Adipocyte (in vitro differentiated cells): ENCODE measurements at regions not wholly inside any gene's neighbourhood (a gene's known extent, or its start where the extent isn't known, plus 50 kb on each side); places are given as distances from the start of the nearest gene placed in this dataset.

Experiments
- DNase-seq: peaks from one replicate; pipeline ENCODE4 v3.0.0-alpha.2; 2015; ENCODE audit warnings: low read depth
- H3K27me3 ChIP-seq: replicated peaks from 2 replicates; pipeline ENCODE4 v1.7.0; 2013; ENCODE audit warnings: mild to moderate bottlenecking, low read length, moderate library complexity; ENCODE audit not compliant: control insufficient read depth, insufficient read depth
- H3K36me3 ChIP-seq: 2 replicates; pipeline ENCODE4 v1.7.0; 2013; ENCODE audit warnings: low read length, mild to moderate bottlenecking, moderate library complexity; ENCODE audit not compliant: control insufficient read depth, insufficient read depth, severe bottlenecking
- H3K4me1 ChIP-seq: 2 replicates; pipeline ENCODE4 v1.7.0; 2013; ENCODE audit warnings: mild to moderate bottlenecking, low read length, moderate library complexity; ENCODE audit not compliant: control insufficient read depth, insufficient read depth
- H3K4me3 ChIP-seq: 2 replicates; pipeline ENCODE4 v1.7.0; 2013; ENCODE audit warnings: mild to moderate bottlenecking, low read length, moderate library complexity
- H3K9ac ChIP-seq: 2 replicates; pipeline ENCODE4 v1.7.0; 2013; ENCODE audit warnings: mild to moderate bottlenecking, low read length, moderate library complexity
- H3K9me3 ChIP-seq: 2 replicates; pipeline ENCODE4 v1.7.0; 2013; ENCODE audit warnings: mild to moderate bottlenecking, low read length, moderate library complexity; ENCODE audit not compliant: control insufficient read depth

- DNase-seq, result no peak
- no peaks in the 10 kb centered on the region for H3K36me3 ChIP-seq
- peaks cover 8% of the 10 kb centered on the region for H3K27me3 ChIP-seq
- no peaks in the 10 kb centered on the region for H3K4me1 ChIP-seq
- peaks cover 3% of the 10 kb centered on the region for H3K9me3 ChIP-seq
- no peak overlapping the region for H3K4me3 ChIP-seq
- H3K9ac ChIP-seq, result no peak overlapping the region
These were observed 214.1 kb upstream of the ANKH start for GRCh38 chr5:15085671-15086070.

- H3K9ac ChIP-seq, result no peak overlapping the region
- H3K9me3 ChIP-seq, result peaks cover 3% of the 10 kb centered on the region
- peaks cover 8% of the 10 kb centered on the region for H3K27me3 ChIP-seq
- no peak overlapping the region for H3K4me3 ChIP-seq
- H3K4me1 ChIP-seq, result peaks cover 6% of the 10 kb centered on the region
- H3K36me3 ChIP-seq, result no peaks in the 10 kb centered on the region
- no peak for DNase-seq
These were observed 210.5 kb upstream of the ANKH start for GRCh38 chr5:15082096-15082495.

- H3K36me3 ChIP-seq, result no peaks in the 10 kb centered on the region
- no peak overlapping the region for H3K4me3 ChIP-seq
- H3K4me1 ChIP-seq, result peaks cover 6% of the 10 kb centered on the region
- H3K27me3 ChIP-seq, result peaks cover 8% of the 10 kb centered on the region
- no peak for DNase-seq
- no peak overlapping the region for H3K9ac ChIP-seq
- peaks cover 3% of the 10 kb centered on the region for H3K9me3 ChIP-seq
These were observed 208.6 kb upstream of the ANKH start for GRCh38 chr5:15080219-15080618.

GRCh38 chr5:15079566-15079965, 208.0 kb upstream of the ANKH start:
- no peak overlapping the region for H3K4me3 ChIP-seq
- no peak overlapping the region for H3K9ac ChIP-seq
- DNase-seq, result no peak
- no peaks in the 10 kb centered on the region for H3K36me3 ChIP-seq
- peaks cover 3% of the 10 kb centered on the region for H3K9me3 ChIP-seq
- H3K4me1 ChIP-seq, result peaks cover 6% of the 10 kb centered on the region
- peaks cover 8% of the 10 kb centered on the region for H3K27me3 ChIP-seq

GRCh38 chr5:15074651-15075050, 203.1 kb upstream of the ANKH start:
- DNase-seq, result no peak
- Histone ChIP-seq H3K9ac (no peak overlapping the region), H3K27me3 (peaks cover 2% of the 10 kb centered on the region), H3K36me3 (no peaks in the 10 kb centered on the region), H3K4me3 (no peak overlapping the region), H3K4me1 (peaks cover 3% of the 10 kb centered on the region), H3K9me3 (no peaks in the 10 kb centered on the region)

- DNase-seq, result no peak
- Histone ChIP-seq H3K9ac (no peak overlapping the region), H3K27me3 (peaks cover 2% of the 10 kb centered on the region), H3K4me3 (no peak overlapping the region), H3K36me3 (no peaks in the 10 kb centered on the region), H3K9me3 (no peaks in the 10 kb centered on the region), H3K4me1 (no peaks in the 10 kb centered on the region)
These were observed 201.9 kb upstream of the ANKH start for GRCh38 chr5:15073453-15073852.

GRCh38 chr5:15070907-15071306, 199.3 kb upstream of the ANKH start:
- DNase-seq, result no peak
- Histone ChIP-seq H3K9me3 (no peaks in the 10 kb centered on the region), H3K36me3 (no peaks in the 10 kb centered on the region), H3K4me3 (no peak overlapping the region), H3K27me3 (peaks cover 2% of the 10 kb centered on the region), H3K9ac (no peak overlapping the region), H3K4me1 (no peaks in the 10 kb centered on the region)

GRCh38 chr5:15069407-15069905, 197.9 kb upstream of the ANKH start:
- DNase-seq, result no peak
- Histone ChIP-seq H3K4me3 (no peak overlapping the region), H3K9ac (no peak overlapping the region), H3K27me3 (peaks cover 2% of the 10 kb centered on the region), H3K4me1 (no peaks in the 10 kb centered on the region), H3K9me3 (no peaks in the 10 kb centered on the region), H3K36me3 (no peaks in the 10 kb centered on the region)

- Histone ChIP-seq H3K36me3 (no peaks in the 10 kb centered on the region), H3K4me3 (no peak overlapping the region), H3K9ac (no peak overlapping the region), H3K4me1 (no peaks in the 10 kb centered on the region), H3K9me3 (no peaks in the 10 kb centered on the region), H3K27me3 (no peaks in the 10 kb centered on the region)
- no peak for DNase-seq
These were observed 193.5 kb upstream of the ANKH start for GRCh38 chr5:15065091-15065490.

- no peaks in the 10 kb centered on the region for H3K9me3 ChIP-seq
- H3K4me1 ChIP-seq, result no peaks in the 10 kb centered on the region
- no peak overlapping the region for H3K9ac ChIP-seq
- no peaks in the 10 kb centered on the region for H3K36me3 ChIP-seq
- H3K4me3 ChIP-seq, result no peak overlapping the region
- no peaks in the 10 kb centered on the region for H3K27me3 ChIP-seq
- no peak for DNase-seq
These were observed 192.8 kb upstream of the ANKH start for GRCh38 chr5:15064396-15064795.

GRCh38 chr5:15056988-15057592, 185.5 kb upstream of the ANKH start:
- no peak overlapping the region for H3K4me3 ChIP-seq
- peaks cover 3% of the 10 kb centered on the region for H3K27me3 ChIP-seq
- no peak for DNase-seq
- no peaks in the 10 kb centered on the region for H3K36me3 ChIP-seq
- H3K9me3 ChIP-seq, result peaks cover 3% of the 10 kb centered on the region
- no peak overlapping the region for H3K9ac ChIP-seq
- no peaks in the 10 kb centered on the region for H3K4me1 ChIP-seq

- no peak overlapping the region for H3K4me3 ChIP-seq
- peaks cover 7% of the 10 kb centered on the region for H3K9me3 ChIP-seq
- H3K36me3 ChIP-seq, result no peaks in the 10 kb centered on the region
- no peak for DNase-seq
- peaks cover 35% of the 10 kb centered on the region for H3K27me3 ChIP-seq
- no peaks in the 10 kb centered on the region for H3K4me1 ChIP-seq
- H3K9ac ChIP-seq, result no peak overlapping the region
These were observed 172.9 kb upstream of the ANKH start for GRCh38 chr5:15044521-15044920.
